HG02571 (cell line): ENCODE measurements at regions not wholly inside any gene's neighbourhood (a gene's known extent, or its start where the extent isn't known, plus 50 kb on each side); places are given as distances from the start of the nearest gene placed in this dataset.
A peak's percentile ranks its signal among the peaks of the same experiment; 100 is the strongest.

Experiments used
- ATAC-seq: cut with Tn5 transposase; IDR thresholded peaks from one replicate; pipeline ENCODE4 v1.9.1; 2021; ENCODE audit warnings: mild to moderate bottlenecking, moderate library complexity; ENCODE audit not compliant: unreplicated experiment

DNA sequence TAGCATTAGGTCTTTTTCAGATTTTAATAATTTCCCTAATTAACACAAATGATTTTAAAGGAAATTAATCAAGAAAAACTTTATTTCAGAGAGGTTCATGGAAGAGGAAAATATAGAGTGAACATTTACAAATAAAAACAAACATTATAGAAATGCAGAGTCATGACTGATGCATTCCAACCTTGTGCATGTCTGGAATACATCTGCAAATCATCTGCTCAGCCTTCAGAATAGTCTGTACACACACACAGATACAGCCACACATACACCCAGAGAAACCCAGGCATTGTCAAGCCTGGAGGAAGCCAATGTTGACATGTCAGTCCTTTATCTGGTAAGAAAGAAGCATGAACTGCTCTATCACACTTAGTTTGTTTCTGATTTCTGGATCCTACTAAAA, 61.3 kb upstream of the NFKB1 start:
- no peak for ATAC-seq

- ATAC-seq = no peak
Measured at GRCh38 chr4:102440498-102440897, 60.7 kb upstream of the NFKB1 start.

- ATAC-seq = no peak
Measured at GRCh38 chr4:102441978-102442911, 58.9 kb upstream of the NFKB1 start.

DNA sequence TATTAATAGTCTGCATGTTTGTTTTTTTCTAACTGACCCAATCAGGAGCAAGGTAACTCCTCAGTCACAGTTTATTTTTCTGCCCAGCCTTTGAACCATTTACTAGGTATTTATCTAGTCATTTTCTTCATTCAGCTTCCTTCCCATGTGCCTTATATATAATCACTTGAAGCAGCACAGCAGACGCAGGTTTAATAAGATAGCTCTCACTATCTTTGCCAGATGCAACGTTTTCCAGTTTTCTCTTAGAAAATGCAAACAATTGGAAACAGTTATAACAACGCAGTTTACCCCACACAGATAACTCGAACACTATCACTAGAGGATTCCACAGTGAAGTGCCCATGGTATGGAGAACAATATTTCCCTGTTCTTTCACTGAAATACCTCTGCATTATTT, 56.4 kb upstream of the NFKB1 start:
- no peak for ATAC-seq

- ATAC-seq = no peak
Measured at GRCh38 chr4:102445213-102445612, 55.9 kb upstream of the NFKB1 start.

GRCh38 chr4:102447413-102447812, 53.7 kb upstream of the NFKB1 start:
- no peak for ATAC-seq

GRCh38 chr4:102449751-102450352, 51.3 kb upstream of the NFKB1 start:
- ATAC-seq = peak; percentile 66

DNA sequence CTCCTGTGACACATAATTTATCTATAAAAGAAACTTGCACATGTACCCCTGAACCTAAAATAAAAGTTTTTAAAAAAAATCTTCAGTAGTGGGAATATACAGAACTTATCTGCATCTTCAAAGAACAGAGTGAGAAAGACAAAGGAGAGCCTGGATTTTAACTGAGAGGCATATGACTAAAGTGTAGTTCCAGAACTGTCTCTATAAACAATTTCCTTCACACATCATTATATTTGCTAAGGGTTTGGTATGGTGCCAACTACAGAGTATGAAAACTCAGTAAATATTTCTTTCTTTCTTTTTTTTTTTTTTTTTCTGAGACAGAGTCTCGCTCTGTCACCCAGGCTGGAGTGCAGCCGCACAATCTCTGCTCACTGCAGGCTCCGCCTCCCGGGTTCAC, 49.9 kb upstream of the NFKB1 start:
- no peak for ATAC-seq
